ENCODE measurements at regions not wholly inside any gene's neighbourhood (a gene's known extent, or its start where the extent isn't known, plus 50 kb on each side); places are given as distances from the start of the nearest gene placed in this dataset.

GRCh38 chrX:129006491-129006890 is 516.8 kb downstream of the SMARCA1 start:
- Mint-ChIP-seq H3K27ac (no peak overlapping the region), H3K4me1 (ENCODE audit: unreplicated experiment) (peaks cover 3% of the 10 kb centered on the region), H3K9me3 (no peaks in the 10 kb centered on the region), H3K36me3 (no peaks in the 10 kb centered on the region), H3K4me3 (no peak overlapping the region), H3K27me3 (no peaks in the 10 kb centered on the region)
- no peak for DNase-seq (ENCODE audit: extremely low spot score, unreplicated experiment)
- no peak for TF ChIP-seq CTCF (conservative IDR thresholded peaks at IDR 0.05)

GRCh38 chrX:129000797-129001196 is 522.5 kb downstream of the SMARCA1 start:
- H3K4me1 Mint-ChIP-seq (ENCODE audit: unreplicated experiment): no peaks in the 10 kb centered on the region
- no peak for DNase-seq (ENCODE audit: extremely low spot score, unreplicated experiment)
- H3K27ac Mint-ChIP-seq: no peak overlapping the region
- H3K36me3 Mint-ChIP-seq: no peaks in the 10 kb centered on the region
- no peak for TF ChIP-seq CTCF (conservative IDR thresholded peaks at IDR 0.05)
- no peaks in the 10 kb centered on the region for H3K9me3 Mint-ChIP-seq
- H3K27me3 Mint-ChIP-seq: no peaks in the 10 kb centered on the region
- no peak overlapping the region for H3K4me3 Mint-ChIP-seq

GRCh38 chrX:129000018-129000417 is 523.3 kb downstream of the SMARCA1 start:
- no peak overlapping the region for H3K4me3 Mint-ChIP-seq
- no peaks in the 10 kb centered on the region for H3K4me1 Mint-ChIP-seq (ENCODE audit: unreplicated experiment)
- H3K36me3 Mint-ChIP-seq: no peaks in the 10 kb centered on the region
- TF ChIP-seq CTCF (conservative IDR thresholded peaks at IDR 0.05): no peak
- H3K9me3 Mint-ChIP-seq: no peaks in the 10 kb centered on the region
- no peak overlapping the region for H3K27ac Mint-ChIP-seq
- DNase-seq (ENCODE audit: extremely low spot score, unreplicated experiment): no peak
- H3K27me3 Mint-ChIP-seq: no peaks in the 10 kb centered on the region

GRCh38 chrX:128992107-128992971 is 531.0 kb downstream of the SMARCA1 start:
- no peaks in the 10 kb centered on the region for H3K9me3 Mint-ChIP-seq
- no peaks in the 10 kb centered on the region for H3K36me3 Mint-ChIP-seq
- H3K27me3 Mint-ChIP-seq: no peaks in the 10 kb centered on the region
- H3K4me1 Mint-ChIP-seq (ENCODE audit: unreplicated experiment): no peaks in the 10 kb centered on the region
- H3K27ac Mint-ChIP-seq: no peak overlapping the region
- no peak for DNase-seq (ENCODE audit: extremely low spot score, unreplicated experiment)
- H3K4me3 Mint-ChIP-seq: no peak overlapping the region
- TF ChIP-seq CTCF (conservative IDR thresholded peaks at IDR 0.05): peak; percentile 41

- no peaks in the 10 kb centered on the region for H3K36me3 Mint-ChIP-seq
Measured at GRCh38 chrX:128975745-128976144, 547.5 kb downstream of the SMARCA1 start.

More at GRCh38 chrX:128975745-128976144, 547.5 kb downstream of the SMARCA1 start:
- Mint-ChIP-seq H3K4me1 (ENCODE audit: unreplicated experiment) (no peaks in the 10 kb centered on the region), H3K4me3 (no peak overlapping the region), H3K9me3 (no peaks in the 10 kb centered on the region), H3K27me3 (no peaks in the 10 kb centered on the region), H3K27ac (no peak overlapping the region)
- peak; percentile 88 for TF ChIP-seq CTCF (conservative IDR thresholded peaks at IDR 0.05)
- DNase-seq (ENCODE audit: extremely low spot score, unreplicated experiment): peak; percentile 68

Data from type B pancreatic cell (in vitro differentiated cells).